ENCODE measurements at regions not wholly inside any gene's neighbourhood (a gene's known extent, or its start where the extent isn't known, plus 50 kb on each side); places are given as distances from the start of the nearest gene placed in this dataset.

DNA sequence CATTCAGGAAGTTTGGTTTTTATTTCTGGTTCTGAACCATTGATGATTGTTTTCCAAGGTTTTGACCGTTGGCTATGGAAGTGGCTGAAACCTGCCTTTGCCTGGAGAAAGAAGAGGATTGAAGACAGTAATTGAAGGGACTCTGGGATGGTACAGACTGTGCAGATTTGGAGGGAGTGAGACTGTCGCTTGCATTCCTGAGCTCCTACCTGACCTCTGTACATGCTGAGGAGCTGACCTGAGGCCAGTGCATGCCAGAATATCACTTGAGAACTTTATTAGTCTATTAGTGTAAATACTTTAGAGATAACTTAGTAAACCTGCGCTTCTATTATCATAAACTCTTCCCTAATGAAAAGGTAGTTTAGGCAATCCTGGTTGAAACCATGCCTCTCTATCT, 276.4 kb downstream of the IRS2 start:
- TF ChIP-seq POLR2A (IDR thresholded peaks at IDR 0.05; ENCODE audit: low read depth, low read length) (no peak), RCOR1 (IDR thresholded peaks at IDR 0.05; ENCODE audit: insufficient replicate concordance, low read length) (no peak), RAD21 (IDR thresholded peaks at IDR 0.05; ENCODE audit: low read length) (no peak), CTCF (conservative IDR thresholded peaks at IDR 0.05; ENCODE audit: low read depth, low read length) (no peak), SMC3 (IDR thresholded peaks at IDR 0.05; ENCODE audit: low read depth, low read length) (no peak), MXI1 (IDR thresholded peaks at IDR 0.05; ENCODE audit: borderline replicate concordance, low read depth, low read length) (no peak), FOS (IDR thresholded peaks at IDR 0.05; ENCODE audit: low read depth, low read length) (no peak), RFX5 (IDR thresholded peaks at IDR 0.05; ENCODE audit: low read depth, low read length) (no peak), ELK1 (IDR thresholded peaks at IDR 0.05; ENCODE audit: borderline replicate concordance, low read depth, low read length) (no peak), CHD1 (IDR thresholded peaks at IDR 0.05; ENCODE audit: low read depth, low read length) (no peak), NFE2L2 (IDR thresholded peaks at IDR 0.05; ENCODE audit: low read depth, low read length) (no peak), CEBPB (IDR thresholded peaks at IDR 0.05; ENCODE audit: low read depth, low read length) (no peak), MAFK (IDR thresholded peaks at IDR 0.05; ENCODE audit: low read depth, low read length) (no peak)

Measured in IMR-90 (cell line).